Thyroid gland (tissue), 4 donors: ENCODE measurements at regions not wholly inside any gene's neighbourhood (a gene's known extent, or its start where the extent isn't known, plus 50 kb on each side); places are given as distances from the start of the nearest gene placed in this dataset.

ENCODE experiments used
- DNase-seq, 2 donors: peaks; one replicate each; pipeline ENCODE4 v3.0.0-alpha.2; 2019
- H3K27ac ChIP-seq, 3 donors: fragments of 200-600 bp; sonication (generic); 1 replicate in 2 of 3; 2 replicates in 1 of 3; pipeline ENCODE4 v1.5.1; 2016 to 2019; ENCODE audit warnings: mild to moderate bottlenecking in 1 of 3, moderate library complexity in 1 of 3
- H3K27me3 ChIP-seq: fragments of 200-600 bp; sonication (generic); one replicate; pipeline ENCODE4 v1.5.1; 2019
- H3K36me3 ChIP-seq, 2 donors: fragments of 200-600 bp; sonication (generic); one replicate each; pipeline ENCODE4 v1.5.1; 2016 to 2019
- H3K4me1 ChIP-seq, 2 donors: fragments of 200-600 bp; sonication (generic); one replicate each; pipeline ENCODE4 v1.5.1; 2017 to 2019
- H3K4me3 ChIP-seq, 3 donors: fragments of 200-600 bp; sonication (generic); replicated peaks in 1 of 3; 1 replicate in 2 of 3; 2 replicates in 1 of 3; pipeline ENCODE4 v1.5.1; 2016; ENCODE audit warnings: mild to moderate bottlenecking in 1 of 3
- H3K9me3 ChIP-seq: fragments of 200-600 bp; sonication (generic); one replicate; pipeline ENCODE4 v1.5.1; 2017
- CTCF ChIP-seq, 6 experiments: fragments of 200-600 bp in 3 of 6; fragments of 450-650 bp in 3 of 6; sonication (generic) in 3 of 6; IDR thresholded peaks; one replicate each; pipeline ENCODE4 v1.5.1; 2016 to 2019; ENCODE audit warnings: antibody characterized with exemption in 6 of 6, mild to moderate bottlenecking in 2 of 6, inconsistent platforms in 1 of 6, moderate library complexity in 1 of 6
- POLR2A ChIP-seq, 2 donors: fragments of 450-650 bp; IDR thresholded peaks; one replicate each; pipeline ENCODE4 v1.6.1; 2017; ENCODE audit warnings: antibody characterized with exemption in 2 of 2, mild to moderate bottlenecking in 2 of 2, moderate library complexity in 1 of 2
- WGBS, 2 donors: methylation state at CpG; one replicate each; pipeline ENCODE4 v1.1.5; 2017; 5-methylcytosine and 5-hydroxymethylcytosine counted together
- intact Hi-C: fragments of 100-400 bp; cut with DNase I; formaldehyde crosslinking; loops from one replicate; pipeline ENCODE4 v1.15.1; 2023

GRCh38 chr11:130765951-130766649 lies 150.2 kb downstream of the SNX19 start:
- no peaks in the 10 kb centered on the region for H3K36me3 ChIP-seq
- TF ChIP-seq CTCF (IDR thresholded peaks at IDR 0.05) (no peak), POLR2A (IDR thresholded peaks at IDR 0.05) (no peak)
- H3K4me3 ChIP-seq, result no peak overlapping the region
- H3K27ac ChIP-seq, result no peak overlapping the region
- no peaks in the 10 kb centered on the region for H3K9me3 ChIP-seq
- no peaks in the 10 kb centered on the region for H3K4me1 ChIP-seq
- 54 to 82% methylated on average over 5 of the region's 5 CpGs for WGBS, 2 donors
- DNase-seq, result no peak
- intact Hi-C loops, result no loop called here
- H3K27me3 ChIP-seq, result no peaks in the 10 kb centered on the region

GRCh38 chr11:130766650-130767565 lies 149.4 kb downstream of the SNX19 start:
- DNase-seq, result no peak
- WGBS, 2 donors, result 82 to 83% methylated on average over 3 of the region's 3 CpGs
- no peak overlapping the region for H3K4me3 ChIP-seq
- no peaks in the 10 kb centered on the region for H3K27me3 ChIP-seq
- TF ChIP-seq POLR2A (IDR thresholded peaks at IDR 0.05) (no peak), CTCF (IDR thresholded peaks at IDR 0.05) (no peak)
- no peaks in the 10 kb centered on the region for H3K4me1 ChIP-seq
- no peak overlapping the region for H3K27ac ChIP-seq
- no peaks in the 10 kb centered on the region for H3K9me3 ChIP-seq
- intact Hi-C loops, result no loop called here
- no peaks in the 10 kb centered on the region for H3K36me3 ChIP-seq

- no peaks in the 10 kb centered on the region for H3K36me3 ChIP-seq
- no peak overlapping the region for H3K27ac ChIP-seq
- no peak for DNase-seq
- H3K27me3 ChIP-seq, result no peaks in the 10 kb centered on the region
- no peaks in the 10 kb centered on the region for H3K9me3 ChIP-seq
- TF ChIP-seq CTCF (IDR thresholded peaks at IDR 0.05), result no peak
- no peak for TF ChIP-seq POLR2A (IDR thresholded peaks at IDR 0.05)
- H3K4me1 ChIP-seq, result peaks cover 4 to 5% of the 10 kb centered on the region in 2 donors
- H3K4me3 ChIP-seq, result no peak overlapping the region
- 91 to 92% methylated on average over 8 of the region's 8 CpGs for WGBS, 2 donors
- intact Hi-C loops, result no loop called here
These were observed 146.3 kb downstream of the SNX19 start for GRCh38 chr11:130769782-130770535.

- 67 to 70% methylated on average over 7 of the region's 7 CpGs for WGBS, 2 donors
- Histone ChIP-seq H3K36me3 (no peaks in the 10 kb centered on the region), H3K4me3 (no peak overlapping the region), H3K9me3 (no peaks in the 10 kb centered on the region), H3K4me1 (peaks cover 4 to 7% of the 10 kb centered on the region in 2 donors), H3K27ac (no peak overlapping the region), H3K27me3 (no peaks in the 10 kb centered on the region)
- TF ChIP-seq CTCF (IDR thresholded peaks at IDR 0.05) (no peak), POLR2A (IDR thresholded peaks at IDR 0.05) (no peak)
- no peak for DNase-seq
- intact Hi-C loops, result no loop called here
These were observed 144.6 kb downstream of the SNX19 start for GRCh38 chr11:130771708-130772107.
